ENCODE measurements at regions not wholly inside any gene's neighbourhood (a gene's known extent, or its start where the extent isn't known, plus 50 kb on each side); places are given as distances from the start of the nearest gene placed in this dataset.

GRCh38 chr4:162644346-162644745 is 480.5 kb upstream of the FSTL5 start:
- TF ChIP-seq SP4 (IDR thresholded peaks at IDR 0.05; ENCODE audit: low read length) (no peak), TCF12 (IDR thresholded peaks at IDR 0.05; ENCODE audit: low read depth, low read length) (no peak), CEBPB (IDR thresholded peaks at IDR 0.05; ENCODE audit: low read depth, low read length) (no peak), EZH2 (IDR thresholded peaks at IDR 0.05; ENCODE audit: low read depth, low read length, severe bottlenecking) (no peak), POLR2A (IDR thresholded peaks at IDR 0.05; ENCODE audit: control extremely low read depth in 1 of 2, low read depth in 2 of 2, low read length in 2 of 2) (no peak), SIN3A (conservative IDR thresholded peaks at IDR 0.05 in 1 of 2, IDR thresholded peaks at IDR 0.05 in 1 of 2; ENCODE audit: low read depth in 1 of 2, low read length in 2 of 2) (no peak), SRF (IDR thresholded peaks at IDR 0.05; ENCODE audit: low read depth, low read length) (no peak), CTCF (IDR thresholded peaks at IDR 0.05; ENCODE audit: control extremely low read depth in 1 of 3, insufficient read depth in 1 of 3, low read depth in 1 of 3, low read length in 3 of 3) (no peak), CREB1 (IDR thresholded peaks at IDR 0.05) (no peak)
- TF ChIP-seq, protein P1, sequence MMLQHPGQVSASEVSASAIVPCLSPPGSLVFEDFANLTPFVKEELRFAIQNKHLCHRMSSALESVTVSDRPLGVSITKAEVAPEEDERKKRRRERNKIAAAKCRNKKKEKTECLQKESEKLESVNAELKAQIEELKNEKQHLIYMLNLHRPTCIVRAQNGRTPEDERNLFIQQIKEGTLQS (IDR thresholded peaks at IDR 0.05; ENCODE audit: insufficient read depth, low read depth, low read length), result no peak

All from H1 (cell line).